SH-SY5Y (cell line): ENCODE measurements at regions not wholly inside any gene's neighbourhood (a gene's known extent, or its start where the extent isn't known, plus 50 kb on each side); places are given as distances from the start of the nearest gene placed in this dataset.

Experiments
- GATA2 ChIP-seq: IDR thresholded peaks from 2 replicates; pipeline ENCODE4 v1.6.1; 2011; ENCODE audit warnings: mild to moderate bottlenecking, low read depth, low read length
- GATA3 ChIP-seq: IDR thresholded peaks from 2 replicates; pipeline ENCODE4 v1.6.1; 2011; ENCODE audit warnings: low read depth, mild to moderate bottlenecking, low read length, moderate library complexity

DNA sequence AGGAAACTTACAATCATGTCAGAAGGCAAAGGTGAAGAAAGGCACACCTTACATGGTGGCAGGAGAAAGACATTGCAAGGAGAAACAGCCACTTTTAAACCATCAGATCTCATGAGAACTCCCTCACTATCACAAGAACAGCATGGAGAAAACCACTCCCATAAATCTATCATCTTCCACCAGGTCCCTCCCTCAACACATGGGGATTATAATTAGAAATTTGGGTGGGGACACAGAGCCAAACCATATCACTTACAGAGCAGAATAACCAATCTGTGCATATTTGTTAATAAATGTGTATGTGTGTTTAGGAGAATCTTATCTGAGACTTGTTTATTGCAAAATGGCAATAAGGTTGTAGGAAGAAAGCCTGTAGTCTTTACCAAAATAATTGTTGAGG lies 205.2 kb upstream of the ANO3 start:
- TF ChIP-seq GATA3 = no peak
- no peak for TF ChIP-seq GATA2
